ENCODE measurements at regions not wholly inside any gene's neighbourhood (a gene's known extent, or its start where the extent isn't known, plus 50 kb on each side); places are given as distances from the start of the nearest gene placed in this dataset.

DNA sequence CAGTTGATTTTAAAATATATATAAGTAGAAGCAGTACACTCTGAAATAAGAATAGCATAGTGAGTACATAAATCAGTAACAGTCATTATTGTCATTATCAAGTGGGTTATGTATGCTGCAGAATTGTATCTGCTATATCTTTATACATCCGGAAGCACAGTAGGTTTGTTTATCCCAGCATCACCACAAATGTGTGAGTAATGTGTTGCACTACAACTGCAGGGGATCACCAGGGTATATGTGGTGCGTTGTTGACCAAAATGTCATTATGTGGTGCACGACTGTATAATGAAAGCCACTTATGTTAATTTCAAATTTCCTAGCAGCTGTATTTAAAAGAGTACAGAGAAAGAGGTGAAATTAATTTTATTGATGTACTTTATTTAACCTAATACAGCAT lies 87.7 kb upstream of the GADD45A start:
- no peaks in the 10 kb centered on the region for H3K36me3 ChIP-seq (ENCODE audit: control insufficient read depth in 2 of 2, insufficient read depth in 2 of 2, low read length in 1 of 2)
- no peak overlapping the region for H3K4me3 ChIP-seq
- H3K9ac ChIP-seq (ENCODE audit: control insufficient read depth, insufficient read depth, low read length): no peak overlapping the region
- no peaks in the 10 kb centered on the region for H3K9me3 ChIP-seq (replicated peaks; ENCODE audit: control insufficient read depth, insufficient read depth, low read length)
- WGBS (ENCODE audit: insufficient coverage, insufficient replicate concordance, low lambda C conversion rate, missing lambda C conversion rate): 30% methylated on average over 3 of the region's 3 CpGs
- H2AFZ ChIP-seq (ENCODE audit: control insufficient read depth, low read depth, low read length): no peak overlapping the region
- no peak overlapping the region for H3K4me2 ChIP-seq (ENCODE audit: control insufficient read depth, insufficient read depth)
- CTCF ChIA-PET: no interaction called here
- H4K20me1 ChIP-seq (ENCODE audit: control insufficient read depth, insufficient read depth): no peaks in the 10 kb centered on the region
- H3K4me1 ChIP-seq (ENCODE audit: control insufficient read depth, insufficient read depth, low read length): no peaks in the 10 kb centered on the region
- intact Hi-C loops (cut with micrococcal nuclease; ENCODE audit: unreplicated experiment): no loop called here
- POLR2A ChIA-PET: interaction anchor here (1.5 kb wide), 1 partner anchor 10 kb away, joined by 3 read pairs; no protein-coding TSS in a partner anchor
- no peaks in the 10 kb centered on the region for H3K79me2 ChIP-seq (ENCODE audit: control insufficient read depth, insufficient read depth, low read length)
- FAIRE-seq (no peak), ATAC-seq (no peak), DNase-seq (ENCODE audit: low read depth, low spot score) (no peak)
- RAD21 ChIA-PET (ENCODE audit: unreplicated experiment): no interaction called here
- in situ Hi-C loops (cut with MboI): no loop called here
- H3K27ac ChIP-seq (ENCODE audit: control insufficient read depth, insufficient read depth): no peak overlapping the region
- BruUV-seq (replicated peaks): no TSS peak
- H3K27me3 ChIP-seq (replicated peaks in 1 of 2; ENCODE audit: control insufficient read depth in 2 of 2, insufficient read depth in 2 of 2, low read length in 1 of 2): no peaks in the 10 kb centered on the region
- SMC1A ChIA-PET (ENCODE audit: uncharacterized antibody, unreplicated experiment): no interaction called here
- TF ChIP-seq, protein P1, sequence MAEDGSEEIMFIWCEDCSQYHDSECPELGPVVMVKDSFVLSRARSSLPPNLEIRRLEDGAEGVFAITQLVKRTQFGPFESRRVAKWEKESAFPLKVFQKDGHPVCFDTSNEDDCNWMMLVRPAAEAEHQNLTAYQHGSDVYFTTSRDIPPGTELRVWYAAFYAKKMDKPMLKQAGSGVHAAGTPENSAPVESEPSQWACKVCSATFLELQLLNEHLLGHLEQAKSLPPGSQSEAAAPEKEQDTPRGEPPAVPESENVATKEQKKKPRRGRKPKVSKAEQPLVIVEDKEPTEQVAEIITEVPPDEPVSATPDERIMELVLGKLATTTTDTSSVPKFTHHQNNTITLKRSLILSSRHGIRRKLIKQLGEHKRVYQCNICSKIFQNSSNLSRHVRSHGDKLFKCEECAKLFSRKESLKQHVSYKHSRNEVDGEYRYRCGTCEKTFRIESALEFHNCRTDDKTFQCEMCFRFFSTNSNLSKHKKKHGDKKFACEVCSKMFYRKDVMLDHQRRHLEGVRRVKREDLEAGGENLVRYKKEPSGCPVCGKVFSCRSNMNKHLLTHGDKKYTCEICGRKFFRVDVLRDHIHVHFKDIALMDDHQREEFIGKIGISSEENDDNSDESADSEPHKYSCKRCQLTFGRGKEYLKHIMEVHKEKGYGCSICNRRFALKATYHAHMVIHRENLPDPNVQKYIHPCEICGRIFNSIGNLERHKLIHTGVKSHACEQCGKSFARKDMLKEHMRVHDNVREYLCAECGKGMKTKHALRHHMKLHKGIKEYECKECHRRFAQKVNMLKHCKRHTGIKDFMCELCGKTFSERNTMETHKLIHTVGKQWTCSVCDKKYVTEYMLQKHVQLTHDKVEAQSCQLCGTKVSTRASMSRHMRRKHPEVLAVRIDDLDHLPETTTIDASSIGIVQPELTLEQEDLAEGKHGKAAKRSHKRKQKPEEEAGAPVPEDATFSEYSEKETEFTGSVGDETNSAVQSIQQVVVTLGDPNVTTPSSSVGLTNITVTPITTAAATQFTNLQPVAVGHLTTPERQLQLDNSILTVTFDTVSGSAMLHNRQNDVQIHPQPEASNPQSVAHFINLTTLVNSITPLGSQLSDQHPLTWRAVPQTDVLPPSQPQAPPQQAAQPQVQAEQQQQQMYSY (CRISPR knock-in tag; IDR thresholded peaks at IDR 0.05): no peak
- TF ChIP-seq ZNF24 (IDR thresholded peaks at IDR 0.05) (no peak), POLR2A (IDR thresholded peaks at IDR 0.05; ENCODE audit: low read depth, low read length) (no peak), EZH2 (IDR thresholded peaks at IDR 0.05; ENCODE audit: borderline replicate concordance, control insufficient read depth, low read depth, low read length) (no peak), STAT1 (conservative IDR thresholded peaks at IDR 0.05) (no peak), SMC3 (IDR thresholded peaks at IDR 0.05; ENCODE audit: borderline replicate concordance, low read length) (no peak), HDGF (IDR thresholded peaks at IDR 0.05) (no peak), IKZF2 (IDR thresholded peaks at IDR 0.05) (no peak), YBX1 (IDR thresholded peaks at IDR 0.05) (no peak), ATF3 (IDR thresholded peaks at IDR 0.05; ENCODE audit: borderline replicate concordance, extremely low read depth, low read depth, low read length) (no peak)

Measured in GM12878 (cell line).